ENCODE measurements at regions not wholly inside any gene's neighbourhood (a gene's known extent, or its start where the extent isn't known, plus 50 kb on each side); places are given as distances from the start of the nearest gene placed in this dataset.

DNA sequence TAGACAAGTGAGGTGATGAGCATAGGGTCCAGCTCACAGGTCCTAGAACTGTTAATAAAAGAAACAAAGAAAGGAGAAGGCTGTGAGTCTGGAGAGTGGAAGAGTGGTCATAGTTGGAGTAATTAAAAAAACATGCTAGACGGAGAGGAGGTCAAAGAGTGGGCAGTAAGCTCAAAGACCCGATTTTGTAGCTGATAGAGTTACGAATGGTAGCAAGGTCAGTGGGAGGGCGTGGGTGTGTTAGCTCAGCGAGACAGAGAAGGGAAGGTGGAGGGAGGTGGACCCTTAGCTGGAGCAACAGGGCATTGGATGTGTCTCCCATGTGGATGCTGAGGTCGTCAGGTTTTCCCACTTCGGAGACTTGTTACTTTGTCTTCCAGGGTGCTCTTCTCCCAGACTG, 431.7 kb downstream of the CDH26 start:
- FAIRE-seq, result no peak

DNA sequence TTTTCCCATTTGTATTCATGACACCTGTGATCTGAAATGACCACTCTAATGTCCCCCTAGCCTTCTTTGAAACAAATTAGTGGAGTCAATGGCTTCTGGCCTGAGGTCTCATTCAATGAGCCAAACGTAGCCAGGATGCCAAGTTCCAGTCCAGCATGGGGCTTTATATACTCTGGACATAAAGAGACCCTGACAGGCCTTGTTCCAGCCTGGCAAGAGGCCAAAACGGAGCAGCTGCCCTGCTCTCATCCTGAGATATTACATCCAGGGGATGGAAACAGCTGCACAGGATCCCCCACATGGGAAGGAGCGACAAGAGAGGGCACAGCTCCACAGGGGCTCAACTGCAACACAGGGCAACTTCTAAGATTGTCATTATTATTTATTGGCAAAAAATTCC, 437.8 kb downstream of the CDH26 start:
- Mint-ChIP-seq H3K27ac (ENCODE audit: unreplicated experiment) (no peak overlapping the region), H3K9me3 (ENCODE audit: unreplicated experiment) (no peaks in the 10 kb centered on the region), H3K36me3 (ENCODE audit: low read depth, unreplicated experiment) (no peaks in the 10 kb centered on the region), H3K27me3 (ENCODE audit: low read depth, unreplicated experiment) (peaks cover 37% of the 10 kb centered on the region), H3K4me1 (ENCODE audit: low read depth, unreplicated experiment) (no peaks in the 10 kb centered on the region), H3K4me3 (ENCODE audit: unreplicated experiment) (no peak overlapping the region)
- Histone ChIP-seq H3K79me2 (ENCODE audit: insufficient read depth, low read length) (no peaks in the 10 kb centered on the region), H3K27ac (ENCODE audit: low read depth, low read length) (no peak overlapping the region), H4K20me1 (ENCODE audit: insufficient read depth, low read length) (no peaks in the 10 kb centered on the region), H2AFZ (ENCODE audit: low read depth, low read length) (no peak overlapping the region), H3K4me3 (ENCODE audit: insufficient read depth, low read depth, low read length) (no peak overlapping the region), H3K9me3 (ENCODE audit: insufficient read depth, low read depth, low read length) (no peaks in the 10 kb centered on the region), H3K36me3 (ENCODE audit: insufficient read depth, low read length) (no peaks in the 10 kb centered on the region), H3K27me3 (ENCODE audit: insufficient read depth, low read length) (no peaks in the 10 kb centered on the region), H3K4me2 (ENCODE audit: low read length) (no peak overlapping the region), H3K4me1 (ENCODE audit: insufficient read depth, low read length) (no peaks in the 10 kb centered on the region), H3K9ac (ENCODE audit: low read length) (no peak overlapping the region)
- no peak for DNase-seq (ENCODE audit: low read depth)
- FAIRE-seq, result no peak
- TF ChIP-seq, protein P1, sequence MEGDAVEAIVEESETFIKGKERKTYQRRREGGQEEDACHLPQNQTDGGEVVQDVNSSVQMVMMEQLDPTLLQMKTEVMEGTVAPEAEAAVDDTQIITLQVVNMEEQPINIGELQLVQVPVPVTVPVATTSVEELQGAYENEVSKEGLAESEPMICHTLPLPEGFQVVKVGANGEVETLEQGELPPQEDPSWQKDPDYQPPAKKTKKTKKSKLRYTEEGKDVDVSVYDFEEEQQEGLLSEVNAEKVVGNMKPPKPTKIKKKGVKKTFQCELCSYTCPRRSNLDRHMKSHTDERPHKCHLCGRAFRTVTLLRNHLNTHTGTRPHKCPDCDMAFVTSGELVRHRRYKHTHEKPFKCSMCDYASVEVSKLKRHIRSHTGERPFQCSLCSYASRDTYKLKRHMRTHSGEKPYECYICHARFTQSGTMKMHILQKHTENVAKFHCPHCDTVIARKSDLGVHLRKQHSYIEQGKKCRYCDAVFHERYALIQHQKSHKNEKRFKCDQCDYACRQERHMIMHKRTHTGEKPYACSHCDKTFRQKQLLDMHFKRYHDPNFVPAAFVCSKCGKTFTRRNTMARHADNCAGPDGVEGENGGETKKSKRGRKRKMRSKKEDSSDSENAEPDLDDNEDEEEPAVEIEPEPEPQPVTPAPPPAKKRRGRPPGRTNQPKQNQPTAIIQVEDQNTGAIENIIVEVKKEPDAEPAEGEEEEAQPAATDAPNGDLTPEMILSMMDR (IDR thresholded peaks at IDR 0.05; ENCODE audit: insufficient read depth, low read depth, low read length), result no peak
- TF ChIP-seq EZH2 (IDR thresholded peaks at IDR 0.05; ENCODE audit: insufficient read depth, low read length), result no peak

More for the DNA sequence above, 431.7 kb downstream of the CDH26 start:
- Mint-ChIP-seq H3K27ac (ENCODE audit: unreplicated experiment) (no peak overlapping the region), H3K9me3 (ENCODE audit: unreplicated experiment) (no peaks in the 10 kb centered on the region), H3K4me3 (ENCODE audit: unreplicated experiment) (no peak overlapping the region), H3K36me3 (ENCODE audit: low read depth, unreplicated experiment) (no peaks in the 10 kb centered on the region), H3K27me3 (ENCODE audit: low read depth, unreplicated experiment) (peaks cover 20% of the 10 kb centered on the region), H3K4me1 (ENCODE audit: low read depth, unreplicated experiment) (no peaks in the 10 kb centered on the region)
- Histone ChIP-seq H3K4me3 (ENCODE audit: insufficient read depth, low read depth, low read length) (no peak overlapping the region), H3K79me2 (ENCODE audit: insufficient read depth, low read length) (no peaks in the 10 kb centered on the region), H2AFZ (ENCODE audit: low read depth, low read length) (no peak overlapping the region), H3K9me3 (ENCODE audit: insufficient read depth, low read depth, low read length) (no peaks in the 10 kb centered on the region), H3K4me2 (ENCODE audit: low read length) (no peak overlapping the region), H3K27ac (ENCODE audit: low read depth, low read length) (no peak overlapping the region), H3K4me1 (ENCODE audit: insufficient read depth, low read length) (no peaks in the 10 kb centered on the region), H3K36me3 (ENCODE audit: insufficient read depth, low read length) (no peaks in the 10 kb centered on the region), H3K9ac (ENCODE audit: low read length) (no peak overlapping the region), H4K20me1 (ENCODE audit: insufficient read depth, low read length) (no peaks in the 10 kb centered on the region), H3K27me3 (ENCODE audit: insufficient read depth, low read length) (no peaks in the 10 kb centered on the region)
- no peak for DNase-seq (ENCODE audit: low read depth)
- no peak for TF ChIP-seq EZH2 (IDR thresholded peaks at IDR 0.05; ENCODE audit: insufficient read depth, low read length)
- TF ChIP-seq, protein P1 (IDR thresholded peaks at IDR 0.05; ENCODE audit: insufficient read depth, low read depth, low read length), result no peak

DNA sequence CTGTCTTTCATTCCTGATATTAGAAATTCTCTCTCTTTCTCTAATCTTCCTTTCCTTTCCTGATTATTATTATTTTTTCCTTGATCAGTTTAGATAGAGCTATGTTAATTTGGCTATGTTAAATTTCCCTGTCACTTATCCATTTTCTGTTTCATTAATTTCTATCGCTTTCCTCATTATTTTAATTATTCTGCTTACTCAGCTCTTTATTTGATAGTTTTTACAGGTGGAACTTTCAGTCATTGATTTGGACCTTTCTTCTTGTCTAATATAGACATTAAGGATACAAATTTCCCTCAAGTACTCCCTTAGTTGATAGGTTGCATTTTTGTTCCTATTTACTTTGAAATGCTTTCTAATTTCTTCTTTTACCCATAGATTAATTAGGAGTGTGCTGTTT, 442.3 kb downstream of the CDH26 start:
- H3K27ac ChIP-seq (ENCODE audit: low read depth, low read length), result no peak overlapping the region
- H3K4me3 ChIP-seq (ENCODE audit: insufficient read depth, low read depth, low read length), result no peak overlapping the region
- Mint-ChIP-seq H3K4me1 (ENCODE audit: low read depth, unreplicated experiment) (peaks cover 13% of the 10 kb centered on the region), H3K36me3 (ENCODE audit: low read depth, unreplicated experiment) (no peaks in the 10 kb centered on the region), H3K27ac (ENCODE audit: unreplicated experiment) (no peak overlapping the region), H3K9me3 (ENCODE audit: unreplicated experiment) (no peaks in the 10 kb centered on the region), H3K4me3 (ENCODE audit: unreplicated experiment) (no peak overlapping the region), H3K27me3 (ENCODE audit: low read depth, unreplicated experiment) (peaks cover 16% of the 10 kb centered on the region)
- H3K4me1 ChIP-seq (ENCODE audit: insufficient read depth, low read length), result peaks cover 17% of the 10 kb centered on the region
- H3K36me3 ChIP-seq (ENCODE audit: insufficient read depth, low read length), result no peaks in the 10 kb centered on the region
- H3K79me2 ChIP-seq (ENCODE audit: insufficient read depth, low read length), result no peaks in the 10 kb centered on the region
- no peak for DNase-seq (ENCODE audit: low read depth)
- no peaks in the 10 kb centered on the region for H4K20me1 ChIP-seq (ENCODE audit: insufficient read depth, low read length)
- no peak overlapping the region for H3K4me2 ChIP-seq (ENCODE audit: low read length)
- FAIRE-seq, result no peak
- no peak overlapping the region for H2AFZ ChIP-seq (ENCODE audit: low read depth, low read length)
- no peaks in the 10 kb centered on the region for H3K9me3 ChIP-seq (ENCODE audit: insufficient read depth, low read depth, low read length)
- H3K27me3 ChIP-seq (ENCODE audit: insufficient read depth, low read length), result no peaks in the 10 kb centered on the region
- H3K9ac ChIP-seq (ENCODE audit: low read length), result no peak overlapping the region
- TF ChIP-seq EZH2 (IDR thresholded peaks at IDR 0.05; ENCODE audit: insufficient read depth, low read length), result no peak
- TF ChIP-seq, protein P1 (IDR thresholded peaks at IDR 0.05; ENCODE audit: insufficient read depth, low read depth, low read length), result no peak

Data from astrocyte (in vitro differentiated cells and primary cell).